IMR-90 (cell line): ENCODE measurements at regions not wholly inside any gene's neighbourhood (a gene's known extent, or its start where the extent isn't known, plus 50 kb on each side); places are given as distances from the start of the nearest gene placed in this dataset.
A peak's percentile ranks its signal among the peaks of the same experiment; 100 is the strongest.

Experiments
- ATAC-seq: fragments of 200-7000 bp; cut with Tn5 transposase; 2 replicates; pipeline ENCODE4 v1.9.1; 2020; ENCODE audit warnings: low read depth, mild to moderate bottlenecking, moderate library complexity
- BruUV-seq: library from RNA; stranded (reverse); fragments of 400-500 nt; replicated peaks from 2 replicates; lab custom pipeline; 2021; lab: Mats Ljungman, UMichigan
- CTCF ChIA-PET: fragments of 300-600 bp; formaldehyde crosslinking; extraction: SDS; loops from one replicate; lab custom pipeline; 2021; ENCODE audit warnings: antibody characterized with exemption; lab: Yijun Ruan, JAX
- POLR2A ChIA-PET: fragments of 300-600 bp; sonication (Branson Sonifier 250); formaldehyde crosslinking; loops from one replicate; lab custom pipeline; 2022; ENCODE audit warnings: antibody characterized with exemption; ENCODE audit not compliant: unreplicated experiment; lab: Charles Lee
- DNase-seq: peaks from one replicate; pipeline ENCODE4 v3.0.0; 2013
- H2AFZ ChIP-seq: replicated peaks from 2 replicates; pipeline ENCODE3; 2013; ENCODE audit warnings: low read length, mild to moderate bottlenecking; ENCODE audit not compliant: poor library complexity
- H2AK5ac ChIP-seq: 2 replicates; pipeline ENCODE4 v1.6.1; 2013; ENCODE audit warnings: low read depth, low read length, inconsistent platforms
- H2AK9ac ChIP-seq: replicated peaks from 2 replicates; pipeline ENCODE3; 2013; ENCODE audit warnings: mild to moderate bottlenecking, low read depth, low read length, moderate library complexity; ENCODE audit not compliant: poor library complexity
- H2BK120ac ChIP-seq: 2 replicates; pipeline ENCODE4 v1.6.1; 2013; ENCODE audit warnings: low read depth, low read length, inconsistent platforms
- H2BK15ac ChIP-seq: 3 replicates; pipeline ENCODE4 v1.6.1; 2013; ENCODE audit warnings: low read depth, low read length, inconsistent platforms
- H2BK20ac ChIP-seq: 2 replicates; pipeline ENCODE4 v1.6.1; 2013; ENCODE audit warnings: low read depth, mild to moderate bottlenecking, inconsistent platforms, low read length, moderate library complexity
- H2BK5ac ChIP-seq: 2 replicates; pipeline ENCODE4 v1.6.1; 2013; ENCODE audit warnings: mild to moderate bottlenecking, low read depth, low read length, inconsistent platforms; ENCODE audit not compliant: poor library complexity, severe bottlenecking
- H3K14ac ChIP-seq: replicated peaks from 2 replicates; pipeline ENCODE4 v1.6.1; 2013; ENCODE audit warnings: low read depth, low read length, inconsistent platforms
- H3K18ac ChIP-seq: 2 replicates; pipeline ENCODE4 v1.6.1; 2013; ENCODE audit warnings: low read depth, low read length, control low read depth
- H3K23ac ChIP-seq: 2 replicates; pipeline ENCODE4 v1.6.1; 2013; ENCODE audit warnings: low read depth, low read length, inconsistent platforms
- H3K27ac ChIP-seq: 2 replicates; pipeline ENCODE4 v1.5.1; 2013; ENCODE audit warnings: mild to moderate bottlenecking, control low read depth, low read length; ENCODE audit not compliant: insufficient read depth
- H3K27me3 ChIP-seq: 2 replicates; pipeline ENCODE4 v1.6.1; 2013; ENCODE audit warnings: low read length; ENCODE audit not compliant: control insufficient read depth, insufficient read depth
- H3K36me3 ChIP-seq: 2 replicates; pipeline ENCODE4 v1.6.1; 2013; ENCODE audit warnings: low read length, mixed read lengths; ENCODE audit not compliant: control insufficient read depth, insufficient read depth
- H3K4ac ChIP-seq: 2 replicates; pipeline ENCODE4 v1.6.1; 2013; ENCODE audit warnings: low read depth, low read length, inconsistent platforms
- H3K4me1 ChIP-seq: 2 replicates; pipeline ENCODE4 v1.6.1; 2013; ENCODE audit warnings: low read length, mixed read lengths; ENCODE audit not compliant: control insufficient read depth, insufficient read depth
- H3K4me2 ChIP-seq: 2 replicates; pipeline ENCODE4 v1.6.1; 2013; ENCODE audit warnings: low read depth, mild to moderate bottlenecking, control low read depth, low read length, moderate library complexity
- H3K4me3 ChIP-seq: 2 replicates; pipeline ENCODE4 v1.5.1; 2013; ENCODE audit warnings: low read depth, mild to moderate bottlenecking, control low read depth, low read length, moderate library complexity; ENCODE audit not compliant: insufficient read depth
- H3K56ac ChIP-seq: 2 replicates; pipeline ENCODE4 v1.6.1; 2013; ENCODE audit warnings: low read length, inconsistent platforms; ENCODE audit not compliant: insufficient read depth; ENCODE audit errors: extremely low read depth
- H3K79me1 ChIP-seq, 2 experiments: 2 replicates each; pipeline ENCODE4 v1.6.1; 2013; ENCODE audit warnings: low read length in 2 of 2, inconsistent platforms in 1 of 2, low read depth in 1 of 2
- H3K9ac ChIP-seq: 2 replicates; pipeline ENCODE4 v1.6.1; 2013; ENCODE audit warnings: low read depth, low read length, control low read depth
- H3K9me1 ChIP-seq: 2 replicates; pipeline ENCODE4 v1.6.1; 2013; ENCODE audit warnings: low read length, inconsistent platforms; ENCODE audit not compliant: insufficient read depth
- H3K9me3 ChIP-seq: 2 replicates; pipeline ENCODE4 v1.6.1; 2013; ENCODE audit warnings: low read length; ENCODE audit not compliant: control insufficient read depth, insufficient read depth
- H4K20me1 ChIP-seq: 2 replicates; pipeline ENCODE4 v1.6.1; 2013; ENCODE audit warnings: low read length, inconsistent platforms; ENCODE audit not compliant: insufficient read depth
- H4K5ac ChIP-seq: 2 replicates; pipeline ENCODE4 v1.6.1; 2013; ENCODE audit warnings: mild to moderate bottlenecking, low read depth, low read length, control low read depth
- H4K8ac ChIP-seq, 2 experiments: 2 replicates each; pipeline ENCODE4 v1.6.1; 2013; ENCODE audit warnings: low read depth in 2 of 2, low read length in 2 of 2, control low read depth in 1 of 2, inconsistent platforms in 1 of 2
- H4K91ac ChIP-seq: 2 replicates; pipeline ENCODE4 v1.6.1; 2013; ENCODE audit warnings: low read depth, low read length, inconsistent platforms; ENCODE audit not compliant: insufficient read depth
- CHD1 ChIP-seq: IDR thresholded peaks from 2 replicates; pipeline ENCODE4 v1.6.1; 2012; ENCODE audit warnings: low read depth, low read length, improper control_type of control experiment
- MAFK ChIP-seq: IDR thresholded peaks from 2 replicates; pipeline ENCODE4 v1.6.1; 2012; ENCODE audit warnings: low read depth, low read length, improper control_type of control experiment
- POLR2A ChIP-seq: IDR thresholded peaks from 2 replicates; pipeline ENCODE4 v1.6.1; 2012; ENCODE audit warnings: mild to moderate bottlenecking, low read depth, low read length
- dilution Hi-C: fragments of 300-500 bp; cut with HindIII; formaldehyde crosslinking; loops from one replicate; pipeline ENCODE4 v1.14.3; 2018; ENCODE audit warnings: low sequenced_read_pairs; ENCODE audit not compliant: unreplicated experiment
- in situ Hi-C: fragments of 300-500 bp; cut with MboI; formaldehyde crosslinking; loops from 3 replicates; pipeline ENCODE4 v1.14.3; 2019; ENCODE audit warnings: low sequenced_read_pairs, inconsistent platforms, mixed read lengths
- intact Hi-C: fragments of 100-400 bp; cut with micrococcal nuclease; formaldehyde crosslinking; loops from 2 replicates; pipeline ENCODE4 v1.10.0; 2022

DNA sequence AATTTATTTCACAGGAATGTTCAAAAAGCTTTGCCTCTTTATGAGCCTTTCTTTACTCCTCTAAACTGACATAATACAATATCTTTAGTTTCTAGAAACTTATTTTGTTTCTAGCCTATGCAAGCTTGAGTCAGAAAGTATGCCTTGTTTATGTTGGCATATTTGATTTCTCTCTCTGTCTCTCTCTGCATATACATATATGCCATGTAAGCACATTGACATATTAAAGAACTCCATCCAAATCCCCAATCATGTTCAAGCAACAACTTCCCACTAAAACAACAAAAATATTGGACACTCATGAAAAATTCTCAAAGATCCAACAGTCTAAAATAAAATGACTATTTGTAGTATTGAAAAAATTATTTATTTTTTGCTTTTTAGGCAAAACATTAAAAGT is 1651.2 kb upstream of the ACVR2A start:
- H2AK5ac ChIP-seq: no peak overlapping the region
- H2AK9ac ChIP-seq: no peak overlapping the region
- H3K9me3 ChIP-seq: no peaks in the 10 kb centered on the region
- no peak overlapping the region for H2BK120ac ChIP-seq
- in situ Hi-C loops: no loop called here
- ChIA-PET POLR2A (no interaction called here), CTCF (no interaction called here)
- no peak overlapping the region for H3K4me3 ChIP-seq
- no peaks in the 10 kb centered on the region for H3K79me1 ChIP-seq
- no peak overlapping the region for H2BK20ac ChIP-seq
- H2BK15ac ChIP-seq: no peak overlapping the region
- H3K9ac ChIP-seq: no peak overlapping the region
- no peaks in the 10 kb centered on the region for H3K36me3 ChIP-seq
- no peak overlapping the region for H3K23ac ChIP-seq
- H3K4ac ChIP-seq: no peak overlapping the region
- peak; percentile 2 for DNase-seq
- H4K20me1 ChIP-seq: no peaks in the 10 kb centered on the region
- no peak overlapping the region for H4K5ac ChIP-seq
- H3K27me3 ChIP-seq: no peaks in the 10 kb centered on the region
- no peak overlapping the region for H4K8ac ChIP-seq
- TF ChIP-seq MAFK: peak; percentile 49; the same call in 1 of the 2 replicates
- TF ChIP-seq POLR2A: no peak
- no peak for TF ChIP-seq CHD1
- H3K4me2 ChIP-seq: no peak overlapping the region
- intact Hi-C loops: no loop called here
- no peak overlapping the region for H4K91ac ChIP-seq
- H3K14ac ChIP-seq: no peak overlapping the region
- no peak overlapping the region for H3K27ac ChIP-seq
- H3K56ac ChIP-seq: no peak overlapping the region
- no peak for ATAC-seq
- no peak overlapping the region for H2BK5ac ChIP-seq
- H3K9me1 ChIP-seq: no peaks in the 10 kb centered on the region
- dilution Hi-C loops: no loop called here
- BruUV-seq: no TSS peak
- no peak overlapping the region for H2AFZ ChIP-seq
- H3K4me1 ChIP-seq: no peaks in the 10 kb centered on the region
- H3K18ac ChIP-seq: no peak overlapping the region
